K562 (cell line): ENCODE measurements at regions not wholly inside any gene's neighbourhood (a gene's known extent, or its start where the extent isn't known, plus 50 kb on each side); places are given as distances from the start of the nearest gene placed in this dataset.

Experiments
- ATAC-seq: fragments of 200-7000 bp; cut with Tn5 transposase; 3 replicates; pipeline ENCODE4 v1.9.1; 2020; ENCODE audit warnings: moderate library complexity
- BruUV-seq: library from RNA; stranded (reverse); fragments of 400-500 nt; replicated peaks from 2 replicates; lab custom pipeline; 2021; lab: Mats Ljungman, UMichigan
- CTCF ChIA-PET: fragments of 300-600 bp; formaldehyde crosslinking; extraction: SDS; loops from one replicate; lab custom pipeline; 2021; ENCODE audit warnings: low intra/inter-chr PET ratio; lab: Yijun Ruan, JAX
- POLR2A ChIA-PET: fragments of 300-600, 350-650 bp; sonication (Branson Sonifier 250); formaldehyde crosslinking; extraction: SDS; loops from one replicate; lab custom pipeline; 2021; ENCODE audit warnings: antibody characterized with exemption, inconsistent platforms; lab: Yijun Ruan, JAX
- DNase-seq, 4 experiments: peaks; one replicate each; pipeline versions ENCODE4 v3.0.0 to v3.0.0-alpha.2; 2011 to 2018; ENCODE audit warnings: low spot score in 3 of 4, mixed read lengths in 3 of 4; ENCODE audit errors: extremely low read depth in 1 of 4
- FAIRE-seq: peaks from 2 replicates; lab custom pipeline; 2011; peaks lifted over from hg19 to GRCh38; lab: Jason Lieb, UNC
- H2AFZ ChIP-seq: 2 replicates; pipeline ENCODE4 v1.6.0; 2011; ENCODE audit warnings: low read depth, low read length, control low read depth, inconsistent platforms
- H3K27ac ChIP-seq: fragments of 200-600 bp; 3 replicates; pipeline ENCODE4 v1.8.0; 2011; ENCODE audit warnings: low read depth, mild to moderate bottlenecking, control low read depth, inconsistent platforms, low read length, moderate library complexity, mixed read lengths; ENCODE audit errors: extremely low read depth
- H3K27me3 ChIP-seq, 2 experiments: fragments of 300-600 bp in 1 of 2; 2 replicates in 1 of 2; 3 replicates in 1 of 2; pipeline versions ENCODE4 v1.6.0 to v1.8.0; 2011; ENCODE audit warnings: inconsistent platforms in 2 of 2, low read length in 2 of 2, mild to moderate bottlenecking in 1 of 2, mixed read lengths in 1 of 2, moderate library complexity in 1 of 2; ENCODE audit not compliant: control insufficient read depth in 2 of 2, insufficient read depth in 2 of 2
- H3K36me3 ChIP-seq: fragments of 300-600 bp; 3 replicates; pipeline ENCODE4 v1.8.0; 2011; ENCODE audit warnings: mild to moderate bottlenecking, low read length, inconsistent platforms; ENCODE audit not compliant: control insufficient read depth, insufficient read depth
- H3K4me1 ChIP-seq, 2 experiments: fragments of 200-600 bp in 1 of 2; replicated peaks in 1 of 2; 2 replicates in 1 of 2; 3 replicates in 1 of 2; pipeline versions ENCODE4 v1.5.1 to v1.8.0; 2011; ENCODE audit warnings: inconsistent platforms in 2 of 2, low read length in 2 of 2, mild to moderate bottlenecking in 1 of 2, mixed read lengths in 1 of 2, moderate library complexity in 1 of 2; ENCODE audit not compliant: control insufficient read depth in 2 of 2, insufficient read depth in 2 of 2
- H3K4me2 ChIP-seq: 2 replicates; pipeline ENCODE4 v1.6.1; 2011; ENCODE audit warnings: low read length, control low read depth, inconsistent platforms, mixed read lengths; ENCODE audit not compliant: insufficient read depth
- H3K4me3 ChIP-seq: fragments of 200-600 bp; sonication (generic), shearing (Covaris generic); 2 replicates; pipeline ENCODE4 v1.5.1; 2016; ENCODE audit warnings: control low read depth, inconsistent platforms
- H3K79me2 ChIP-seq: fragments of 200-600 bp; 3 replicates; pipeline ENCODE4 v1.8.0; 2011; ENCODE audit warnings: low read length, inconsistent platforms; ENCODE audit not compliant: control insufficient read depth, insufficient read depth
- H3K9ac ChIP-seq, 2 experiments: 2 replicates each; pipeline versions ENCODE4 v1.6.0 to v1.6.1; 2011; ENCODE audit warnings: low read depth in 2 of 2, low read length in 2 of 2, control low read depth in 1 of 2, inconsistent platforms in 1 of 2, mild to moderate bottlenecking in 1 of 2, mixed read lengths in 1 of 2; ENCODE audit not compliant: insufficient read depth in 1 of 2
- H3K9me1 ChIP-seq: one replicate; pipeline ENCODE4 v1.6.0; 2011; ENCODE audit warnings: inconsistent platforms, mild to moderate bottlenecking, low read length, moderate library complexity; ENCODE audit not compliant: control insufficient read depth, insufficient read depth
- H3K9me3 ChIP-seq: replicated peaks from 2 replicates; pipeline ENCODE4 v1.5.1; 2011; ENCODE audit warnings: low read depth, low read length, inconsistent platforms; ENCODE audit not compliant: control insufficient read depth, insufficient read depth
- H4K20me1 ChIP-seq: replicated peaks from 2 replicates; pipeline ENCODE4 v1.6.1; 2011; ENCODE audit warnings: low read length, inconsistent platforms, mixed read lengths; ENCODE audit not compliant: control insufficient read depth, insufficient read depth
- BRD9 ChIP-seq: fragments of 450-650 bp; IDR thresholded peaks from 2 replicates; pipeline ENCODE4 v1.6.1; 2018; ENCODE audit warnings: low read depth; ENCODE audit not compliant: partially characterized antibody
- FOXA1 ChIP-seq: fragments of 450-650 bp; IDR thresholded peaks from 2 replicates; pipeline ENCODE4 v1.6.1; 2016; ENCODE audit warnings: mild to moderate bottlenecking, borderline replicate concordance
- HDAC2 ChIP-seq: fragments of 450-650 bp; IDR thresholded peaks from 2 replicates; pipeline ENCODE4 v1.6.1; 2016; ENCODE audit warnings: mild to moderate bottlenecking
- PTBP1 ChIP-seq: fragments of 200-400 bp; formaldehyde crosslinking; IDR thresholded peaks from 2 replicates; pipeline ENCODE4 v1.6.1; 2017; ENCODE audit warnings: low read depth, low read length
- TCF7L2 ChIP-seq: fragments of 150-350 bp; IDR thresholded peaks from 2 replicates; pipeline ENCODE4 v1.6.1; 2016; ENCODE audit warnings: low read depth, mild to moderate bottlenecking, low read length, moderate library complexity
- TRIM28 ChIP-seq: fragments of 450-650 bp; IDR thresholded peaks from 2 replicates; pipeline ENCODE4 v1.6.1; 2017
- U2AF1 ChIP-seq: fragments of 200-400 bp; formaldehyde crosslinking; optimal IDR thresholded peaks from 2 replicates; pipeline ENCODE3; 2017; ENCODE audit warnings: mild to moderate bottlenecking, low read depth, low read length, moderate library complexity
- WGBS: fragments of 100-300 bp; shearing (Covaris generic); methylation state at CpG from one replicate; pipeline ENCODE4 v1.1.6; 2016; ENCODE audit warnings: low coverage, mixed read lengths; ENCODE audit not compliant: insufficient coverage; ENCODE audit errors: missing lambda C conversion rate; 5-methylcytosine and 5-hydroxymethylcytosine counted together
- in situ Hi-C: fragments of 300-500 bp; cut with MboI; formaldehyde crosslinking; loops from 4 replicates; pipeline ENCODE4 v1.15.0; 2018; ENCODE audit warnings: inconsistent platforms, mixed read lengths
- intact Hi-C: fragments of 100-400 bp; cut with micrococcal nuclease; formaldehyde crosslinking; loops from 2 replicates; pipeline ENCODE4 v1.14.2; 2022
- TF ChIP-seq, protein P1 (sequence below): IDR thresholded peaks from 3 replicates; pipeline ENCODE4 v1.6.1; 2011; ENCODE audit warnings: borderline replicate concordance, mild to moderate bottlenecking; ENCODE audit not compliant: insufficient read length, insufficient read depth
- TF ChIP-seq, protein P2 (sequence below), 2 experiments: fragments of 450-650 bp; formaldehyde crosslinking in 1 of 2; IDR thresholded peaks; 2 replicates each; pipeline versions ENCODE4 v1.4.0 to v1.6.1; 2014 to 2020; ENCODE audit warnings: mild to moderate bottlenecking in 2 of 2, borderline replicate concordance in 1 of 2, low read depth in 1 of 2
- TF ChIP-seq, protein P3 (sequence below): sonication (generic); formaldehyde crosslinking; IDR thresholded peaks from 2 replicates; pipeline ENCODE4 v1.8.0; 2022; ENCODE audit warnings: mild to moderate bottlenecking, missing genetic modification reagents

DNA sequence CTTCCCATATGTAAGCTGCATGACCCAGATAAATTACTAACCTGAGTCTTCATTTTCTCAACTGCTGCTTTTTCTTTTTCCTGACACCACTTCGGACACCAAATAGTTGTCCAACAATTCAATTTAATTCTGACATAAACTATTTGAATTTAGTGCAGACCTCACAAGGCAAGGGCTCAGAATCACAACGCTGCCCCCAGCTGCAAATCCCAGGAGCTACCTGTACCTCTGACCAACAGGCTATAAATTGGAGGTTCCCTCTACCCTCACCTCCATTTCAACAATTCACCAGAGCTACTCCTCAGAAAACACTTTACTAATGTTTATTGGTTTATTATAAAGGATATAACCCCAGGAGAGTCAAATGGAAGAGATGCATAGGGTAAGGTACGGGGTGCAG lies 737.6 kb downstream of the NTRK3 start:
- peaks cover 2% of the 10 kb centered on the region; the same call in 1 of the 3 replicates for H3K36me3 ChIP-seq
- no peak overlapping the region for H3K27ac ChIP-seq
- H3K9me3 ChIP-seq: no peaks in the 10 kb centered on the region
- no peak for ATAC-seq
- FAIRE-seq: no peak
- no peak overlapping the region for H3K4me3 ChIP-seq
- ChIA-PET POLR2A (interaction anchor here (0.6 kb wide), 1 partner anchor 25 kb away, joined by 3 read pairs; no protein-coding TSS in a partner anchor), CTCF (no interaction called here)
- H2AFZ ChIP-seq: no peak overlapping the region
- no peaks in the 10 kb centered on the region for H3K9me1 ChIP-seq
- no peak overlapping the region for H3K4me2 ChIP-seq
- H3K79me2 ChIP-seq: no peaks in the 10 kb centered on the region; the same call in 2 of the 3 replicates
- TF ChIP-seq PTBP1 (no peak), TRIM28 (no peak), FOXA1 (no peak), HDAC2 (no peak), U2AF1 (no peak), BRD9 (no peak), TCF7L2 (no peak)
- TF ChIP-seq, protein P1, sequence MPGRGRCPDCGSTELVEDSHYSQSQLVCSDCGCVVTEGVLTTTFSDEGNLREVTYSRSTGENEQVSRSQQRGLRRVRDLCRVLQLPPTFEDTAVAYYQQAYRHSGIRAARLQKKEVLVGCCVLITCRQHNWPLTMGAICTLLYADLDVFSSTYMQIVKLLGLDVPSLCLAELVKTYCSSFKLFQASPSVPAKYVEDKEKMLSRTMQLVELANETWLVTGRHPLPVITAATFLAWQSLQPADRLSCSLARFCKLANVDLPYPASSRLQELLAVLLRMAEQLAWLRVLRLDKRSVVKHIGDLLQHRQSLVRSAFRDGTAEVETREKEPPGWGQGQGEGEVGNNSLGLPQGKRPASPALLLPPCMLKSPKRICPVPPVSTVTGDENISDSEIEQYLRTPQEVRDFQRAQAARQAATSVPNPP: no peak
- TF ChIP-seq, protein P2, sequence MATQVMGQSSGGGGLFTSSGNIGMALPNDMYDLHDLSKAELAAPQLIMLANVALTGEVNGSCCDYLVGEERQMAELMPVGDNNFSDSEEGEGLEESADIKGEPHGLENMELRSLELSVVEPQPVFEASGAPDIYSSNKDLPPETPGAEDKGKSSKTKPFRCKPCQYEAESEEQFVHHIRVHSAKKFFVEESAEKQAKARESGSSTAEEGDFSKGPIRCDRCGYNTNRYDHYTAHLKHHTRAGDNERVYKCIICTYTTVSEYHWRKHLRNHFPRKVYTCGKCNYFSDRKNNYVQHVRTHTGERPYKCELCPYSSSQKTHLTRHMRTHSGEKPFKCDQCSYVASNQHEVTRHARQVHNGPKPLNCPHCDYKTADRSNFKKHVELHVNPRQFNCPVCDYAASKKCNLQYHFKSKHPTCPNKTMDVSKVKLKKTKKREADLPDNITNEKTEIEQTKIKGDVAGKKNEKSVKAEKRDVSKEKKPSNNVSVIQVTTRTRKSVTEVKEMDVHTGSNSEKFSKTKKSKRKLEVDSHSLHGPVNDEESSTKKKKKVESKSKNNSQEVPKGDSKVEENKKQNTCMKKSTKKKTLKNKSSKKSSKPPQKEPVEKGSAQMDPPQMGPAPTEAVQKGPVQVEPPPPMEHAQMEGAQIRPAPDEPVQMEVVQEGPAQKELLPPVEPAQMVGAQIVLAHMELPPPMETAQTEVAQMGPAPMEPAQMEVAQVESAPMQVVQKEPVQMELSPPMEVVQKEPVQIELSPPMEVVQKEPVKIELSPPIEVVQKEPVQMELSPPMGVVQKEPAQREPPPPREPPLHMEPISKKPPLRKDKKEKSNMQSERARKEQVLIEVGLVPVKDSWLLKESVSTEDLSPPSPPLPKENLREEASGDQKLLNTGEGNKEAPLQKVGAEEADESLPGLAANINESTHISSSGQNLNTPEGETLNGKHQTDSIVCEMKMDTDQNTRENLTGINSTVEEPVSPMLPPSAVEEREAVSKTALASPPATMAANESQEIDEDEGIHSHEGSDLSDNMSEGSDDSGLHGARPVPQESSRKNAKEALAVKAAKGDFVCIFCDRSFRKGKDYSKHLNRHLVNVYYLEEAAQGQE (IDR thresholded peaks at IDR 0.05; ENCODE audit: borderline replicate concordance): no peak
- TF ChIP-seq, protein P2 (CRISPR knock-in tag; IDR thresholded peaks at IDR 0.05; ENCODE audit: low read depth): no peak
- TF ChIP-seq, protein P3, sequence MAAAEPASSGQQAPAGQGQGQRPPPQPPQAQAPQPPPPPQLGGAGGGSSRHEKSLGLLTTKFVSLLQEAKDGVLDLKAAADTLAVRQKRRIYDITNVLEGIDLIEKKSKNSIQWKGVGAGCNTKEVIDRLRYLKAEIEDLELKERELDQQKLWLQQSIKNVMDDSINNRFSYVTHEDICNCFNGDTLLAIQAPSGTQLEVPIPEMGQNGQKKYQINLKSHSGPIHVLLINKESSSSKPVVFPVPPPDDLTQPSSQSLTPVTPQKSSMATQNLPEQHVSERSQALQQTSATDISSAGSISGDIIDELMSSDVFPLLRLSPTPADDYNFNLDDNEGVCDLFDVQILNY (CRISPR knock-in tag): no peak
- no peak for DNase-seq
- 43% methylated on average over 3 of the region's 3 CpGs for WGBS
- no peaks in the 10 kb centered on the region for H4K20me1 ChIP-seq
- H3K27me3 ChIP-seq: no peaks in the 10 kb centered on the region
- H3K4me1 ChIP-seq: no peaks in the 10 kb centered on the region; a peak in 1 of 5 replicates
- intact Hi-C loops: no loop called here
- BruUV-seq: no TSS peak
- H3K9ac ChIP-seq: no peak overlapping the region
- in situ Hi-C loops: no loop called here
